Right cardiac atrium (tissue), 5 donors: ENCODE measurements at regions not wholly inside any gene's neighbourhood (a gene's known extent, or its start where the extent isn't known, plus 50 kb on each side); places are given as distances from the start of the nearest gene placed in this dataset.
A peak's percentile ranks its signal among the peaks of the same experiment; 100 is the strongest.

Source experiments
- ATAC-seq, 2 donors: fragments of 200-7000 bp; cut with Tn5 transposase; one replicate each; pipeline versions ENCODE4 v1.8.0 to v1.9.1; 2020; ENCODE audit warnings: moderate library complexity in 2 of 2, mild to moderate bottlenecking in 1 of 2
- DNase-seq, 3 donors: peaks; one replicate each; pipeline ENCODE4 v3.0.0-alpha.2; 2020
- H3K27ac ChIP-seq: one replicate; pipeline ENCODE4 v1.5.1; 2013; ENCODE audit warnings: mild to moderate bottlenecking, low read length, control low read depth, moderate library complexity
- H3K27me3 ChIP-seq: one replicate; pipeline ENCODE4 v1.6.1; 2013; ENCODE audit not compliant: control insufficient read depth, insufficient read depth
- H3K4me1 ChIP-seq: one replicate; pipeline ENCODE4 v1.6.1; 2013; ENCODE audit warnings: low read length; ENCODE audit not compliant: control insufficient read depth, insufficient read depth
- H3K4me3 ChIP-seq: one replicate; pipeline ENCODE4 v1.5.1; 2013; ENCODE audit warnings: low read length, control low read depth
- H3K9me3 ChIP-seq: one replicate; pipeline ENCODE4 v1.6.1; 2013; ENCODE audit warnings: low read length; ENCODE audit not compliant: control insufficient read depth
- WGBS: extraction: QIAGEN DNeasy Blood & Tissue Kit; methylation state at CpG from one replicate; pipeline ENCODE4 v1.1.7; 2013; 5-methylcytosine and 5-hydroxymethylcytosine counted together
- intact Hi-C, 4 donors: fragments of 100-400 bp; cut with DNase I; formaldehyde crosslinking; loops; one replicate each; pipeline versions ENCODE4 v1.11.0 to v1.14.0; 2022 to 2023
- donor health status: healthy with polysubstance abuse.
- donor health status: DM: no; HTN: yes; CAD: no.
- donor health status: DM: no; HTN: no; CAD: no.
- donor health status: DM: no; HTN: yes; CAD: no; lungs with severe emphysema.
- donor health status: DM: yes; HTN: yes; CAD: no.

DNA sequence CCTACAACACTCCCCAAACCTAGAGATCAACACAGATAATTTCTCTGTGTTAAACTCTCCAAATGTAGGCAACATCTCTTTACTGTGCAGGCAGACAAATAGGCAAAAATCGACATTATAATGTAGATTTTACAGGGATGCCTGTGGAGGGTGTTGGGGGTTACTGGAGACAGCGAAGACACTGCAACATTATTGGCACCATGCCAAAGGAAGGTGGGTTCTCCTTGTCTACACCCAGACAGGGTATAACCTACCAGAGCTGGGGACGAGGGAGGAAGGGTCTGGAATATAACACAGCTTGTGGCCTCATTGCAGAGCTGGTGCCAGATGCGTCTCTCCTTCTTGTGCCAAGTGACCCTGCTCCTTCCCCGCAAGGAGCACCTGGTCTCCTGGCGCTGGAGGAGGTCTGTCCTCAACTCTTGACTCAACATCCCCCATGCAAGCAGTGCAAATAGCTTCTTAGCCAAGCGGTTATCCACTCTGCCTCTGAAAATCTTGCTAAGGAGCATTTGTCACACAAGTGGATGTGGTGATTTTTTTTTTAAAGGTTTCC lies 404.0 kb downstream of the PRDM2 start:
- H3K27ac ChIP-seq, result no peak overlapping the region
- no peaks in the 10 kb centered on the region for H3K9me3 ChIP-seq
- H3K27me3 ChIP-seq, result no peaks in the 10 kb centered on the region
- intact Hi-C loops, result no loop called here
- WGBS, result 83% methylated on average over 7 of the region's 7 CpGs
- ATAC-seq, result no peak
- no peak overlapping the region for H3K4me3 ChIP-seq
- H3K4me1 ChIP-seq, result peaks cover under 1% of the 10 kb centered on the region
- DNase-seq, result no peak

- no peak for ATAC-seq
- intact Hi-C loops, result loop anchor here in 1 of 4 donors (5.0 kb wide), 1 partner anchor 626 kb away; no protein-coding TSS in a partner anchor
- Histone ChIP-seq H3K27me3 (no peaks in the 10 kb centered on the region), H3K27ac (no peak overlapping the region), H3K4me1 (peaks cover 2% of the 10 kb centered on the region), H3K9me3 (no peaks in the 10 kb centered on the region), H3K4me3 (no peak overlapping the region)
- DNase-seq, result no peak
- 50% methylated on average over 2 of the region's 2 CpGs for WGBS
These were observed 406.1 kb downstream of the PRDM2 start for GRCh38 chr1:14106126-14106525.

GRCh38 chr1:14106679-14107313 lies 406.8 kb downstream of the PRDM2 start:
- Histone ChIP-seq H3K4me1 (peaks cover 2% of the 10 kb centered on the region), H3K4me3 (no peak overlapping the region), H3K27me3 (no peaks in the 10 kb centered on the region), H3K9me3 (no peaks in the 10 kb centered on the region), H3K27ac (no peak overlapping the region)
- DNase-seq, result no peak
- 76% methylated on average over 4 of the region's 4 CpGs for WGBS
- no peak for ATAC-seq
- intact Hi-C loops, result loop anchor here in 1 of 4 donors (5.0 kb wide), 1 partner anchor 626 kb away; no protein-coding TSS in a partner anchor

DNA sequence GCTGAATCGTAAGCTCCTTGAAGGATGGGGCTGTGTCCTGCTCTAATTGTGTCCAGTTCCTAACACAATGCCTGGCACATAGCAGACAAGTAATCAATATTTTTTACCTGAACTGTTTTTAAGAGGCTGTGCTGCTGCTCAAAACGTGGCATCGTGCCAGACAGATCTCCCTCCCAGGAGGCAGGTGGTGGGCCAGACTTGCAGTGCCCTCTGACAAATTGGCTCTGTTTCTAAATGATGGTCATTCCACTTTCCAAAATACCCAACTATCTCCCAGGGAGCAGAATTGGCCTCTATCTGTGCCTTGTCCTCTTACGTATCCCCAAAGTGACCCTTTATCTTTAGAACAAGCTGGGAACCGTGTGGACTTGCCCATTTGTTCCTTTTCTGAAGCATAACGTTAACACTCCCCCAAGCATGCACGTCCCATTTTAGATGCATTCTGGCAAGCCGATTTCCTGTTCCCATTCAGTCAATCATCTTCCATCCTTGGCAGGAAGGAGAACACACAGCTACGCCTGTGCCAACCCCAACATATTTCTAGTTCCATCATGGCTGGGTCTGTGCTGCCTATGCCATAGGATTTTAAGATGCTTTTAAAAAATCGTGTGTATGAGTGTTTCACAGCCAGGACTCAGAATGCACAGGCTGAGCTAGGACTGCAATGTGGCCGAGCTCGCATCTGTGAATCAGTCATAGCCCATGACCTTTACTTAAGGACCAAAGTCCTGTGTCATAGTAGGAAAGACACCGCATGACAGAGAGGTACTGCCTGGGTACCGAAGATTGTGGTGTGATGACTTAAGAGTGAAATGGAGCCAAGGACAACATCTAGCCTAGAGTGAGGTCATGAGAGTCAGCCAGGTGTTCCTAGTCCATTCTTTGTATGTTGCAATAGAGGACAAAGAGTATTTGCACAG lies 408.6 kb downstream of the PRDM2 start:
- DNase-seq (no peak), ATAC-seq (peak; percentile 55 to 68)
- WGBS, result 48% methylated on average over 14 of the region's 14 CpGs

GRCh38 chr1:14109276-14109635 lies 409.3 kb downstream of the PRDM2 start:
- WGBS, result 75% methylated on average over 1 of the region's 1 CpG
- H3K4me1 ChIP-seq, result peaks cover 2% of the 10 kb centered on the region
- no peak overlapping the region for H3K4me3 ChIP-seq
- intact Hi-C loops, result loop anchor here in 1 of 4 donors (5.0 kb wide), 1 partner anchor 623 kb away; no protein-coding TSS in a partner anchor
- no peak for DNase-seq
- H3K27ac ChIP-seq, result no peak overlapping the region
- no peaks in the 10 kb centered on the region for H3K9me3 ChIP-seq
- H3K27me3 ChIP-seq, result no peaks in the 10 kb centered on the region
- ATAC-seq, result no peak

More for the DNA sequence above, 408.6 kb downstream of the PRDM2 start:
- Histone ChIP-seq H3K9me3 (no peaks in the 10 kb centered on the region), H3K27me3 (no peaks in the 10 kb centered on the region), H3K4me1 (peaks cover 2% of the 10 kb centered on the region), H3K4me3 (no peak overlapping the region), H3K27ac (no peak overlapping the region)
- intact Hi-C loops, result loop anchor here in 1 of 4 donors (5.0 kb wide), 1 partner anchor 624 kb away; no protein-coding TSS in a partner anchor

GRCh38 chr1:14110040-14110439 lies 410.1 kb downstream of the PRDM2 start:
- H3K27me3 ChIP-seq, result no peaks in the 10 kb centered on the region
- DNase-seq (no peak), ATAC-seq (no peak)
- intact Hi-C loops, result loop anchor here in 3 of 4 donors (5.0 to 10.0 kb wide), 3 partner anchors 622 to 937 kb away; no protein-coding TSS in a partner anchor
- H3K9me3 ChIP-seq, result no peaks in the 10 kb centered on the region
- 56% methylated on average over 2 of the region's 2 CpGs for WGBS
- H3K4me3 ChIP-seq, result no peak overlapping the region
- peaks cover 2% of the 10 kb centered on the region for H3K4me1 ChIP-seq
- H3K27ac ChIP-seq, result no peak overlapping the region

GRCh38 chr1:14111121-14111520 lies 411.1 kb downstream of the PRDM2 start:
- Histone ChIP-seq H3K9me3 (no peaks in the 10 kb centered on the region), H3K27ac (no peak overlapping the region), H3K4me1 (peaks cover 2% of the 10 kb centered on the region), H3K27me3 (no peaks in the 10 kb centered on the region), H3K4me3 (no peak overlapping the region)
- intact Hi-C loops, result loop anchor here in 3 of 4 donors (5.0 to 10.0 kb wide), 3 partner anchors 621 to 936 kb away; no protein-coding TSS in a partner anchor
- DNase-seq (no peak), ATAC-seq (no peak)
- 61% methylated on average over 5 of the region's 5 CpGs for whole genome bisulfite sequencing

DNA sequence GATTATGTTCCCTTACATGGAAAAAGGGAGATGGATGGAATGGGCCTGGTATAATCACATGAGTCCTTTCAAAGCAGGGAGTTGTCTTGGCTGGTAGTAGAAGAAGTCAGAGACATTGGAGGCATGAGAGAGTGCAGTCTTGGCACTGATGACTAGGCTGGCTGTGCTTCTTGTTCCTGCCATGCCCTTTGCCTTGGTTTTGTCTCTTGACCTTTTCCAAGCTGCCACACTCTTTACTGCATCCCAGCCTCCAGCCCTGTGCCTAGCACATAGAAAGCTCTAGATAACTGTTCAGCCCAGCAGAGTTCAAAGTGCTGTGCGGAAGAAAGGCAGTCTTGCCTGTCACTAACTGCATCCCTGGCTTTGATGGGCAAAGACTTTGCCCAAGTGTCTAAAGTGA lies 412.6 kb downstream of the PRDM2 start:
- no peak overlapping the region for H3K27ac ChIP-seq
- no peak overlapping the region for H3K4me3 ChIP-seq
- intact Hi-C loops, result loop anchor here in 3 of 4 donors (5.0 to 10.0 kb wide), 3 partner anchors 620 to 935 kb away; no protein-coding TSS in a partner anchor
- no peaks in the 10 kb centered on the region for H3K9me3 ChIP-seq
- peak in 1 of 2 donors; percentile 43 for ATAC-seq
- WGBS, result 85% methylated on average over 1 of the region's 1 CpG
- peak in 1 of 3 donors; percentile 20 for DNase-seq
- peaks cover 2% of the 10 kb centered on the region for H3K4me1 ChIP-seq
- no peaks in the 10 kb centered on the region for H3K27me3 ChIP-seq

GRCh38 chr1:14113271-14113670 lies 413.3 kb downstream of the PRDM2 start:
- intact Hi-C loops, result loop anchor here in 3 of 4 donors (5.0 to 10.0 kb wide), 3 partner anchors 619 to 934 kb away; no protein-coding TSS in a partner anchor
- DNase-seq (no peak), ATAC-seq (no peak)
- Histone ChIP-seq H3K9me3 (no peaks in the 10 kb centered on the region), H3K27ac (no peak overlapping the region), H3K4me3 (no peak overlapping the region), H3K27me3 (no peaks in the 10 kb centered on the region), H3K4me1 (peaks cover 2% of the 10 kb centered on the region)
- 69% methylated on average over 9 of the region's 9 CpGs for WGBS

GRCh38 chr1:14113841-14114567 lies 414.0 kb downstream of the PRDM2 start:
- peak; percentile 57 to 67 for ATAC-seq
- H3K27ac ChIP-seq, result no peak overlapping the region

More at GRCh38 chr1:14113841-14114567, 414.0 kb downstream of the PRDM2 start:
- no peaks in the 10 kb centered on the region for H3K9me3 ChIP-seq
- intact Hi-C loops, result loop anchor here in 3 of 4 donors (5.0 to 10.0 kb wide), 3 partner anchors 618 to 933 kb away; no protein-coding TSS in a partner anchor
- 45% methylated on average over 15 of the region's 15 CpGs for WGBS
- H3K4me1 ChIP-seq, result peaks cover 1% of the 10 kb centered on the region
- peak; percentile 20 to 65 (median 52) for DNase-seq
- no peaks in the 10 kb centered on the region for H3K27me3 ChIP-seq
- H3K4me3 ChIP-seq, result no peak overlapping the region
